GM18867 (cell line): ENCODE measurements at regions not wholly inside any gene's neighbourhood (a gene's known extent, or its start where the extent isn't known, plus 50 kb on each side); places are given as distances from the start of the nearest gene placed in this dataset.
"Not testable (repeated sequence)": the region's sequence is repeated elsewhere in the genome, so short reads cannot be mapped to it uniquely, and the experiment has no call there.

Source experiments
- ATAC-seq: cut with Tn5 transposase; IDR thresholded peaks from one replicate; pipeline ENCODE4 v1.9.1; 2021; ENCODE audit warnings: mild to moderate bottlenecking, moderate library complexity; ENCODE audit not compliant: unreplicated experiment

DNA sequence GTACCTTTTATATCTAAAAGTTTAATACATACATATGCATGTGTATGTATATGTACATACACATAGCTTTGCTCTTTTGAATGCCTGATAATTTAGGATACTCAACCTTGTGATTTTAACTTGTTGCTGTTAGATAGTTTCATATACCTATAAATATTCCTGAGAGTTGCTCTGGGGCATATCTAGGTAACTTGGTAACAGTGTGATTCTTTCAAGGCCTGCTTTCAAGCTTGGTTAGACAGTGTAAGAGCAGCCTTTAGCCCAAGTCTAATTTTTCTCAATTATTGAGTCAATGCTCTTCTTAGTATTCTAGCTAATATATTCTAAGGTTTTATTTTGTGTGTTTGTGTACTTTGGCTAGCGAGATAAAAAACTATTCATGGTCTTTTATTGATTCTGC is 762.1 kb upstream of the MIR17HG start:
- ATAC-seq, result no peak

DNA sequence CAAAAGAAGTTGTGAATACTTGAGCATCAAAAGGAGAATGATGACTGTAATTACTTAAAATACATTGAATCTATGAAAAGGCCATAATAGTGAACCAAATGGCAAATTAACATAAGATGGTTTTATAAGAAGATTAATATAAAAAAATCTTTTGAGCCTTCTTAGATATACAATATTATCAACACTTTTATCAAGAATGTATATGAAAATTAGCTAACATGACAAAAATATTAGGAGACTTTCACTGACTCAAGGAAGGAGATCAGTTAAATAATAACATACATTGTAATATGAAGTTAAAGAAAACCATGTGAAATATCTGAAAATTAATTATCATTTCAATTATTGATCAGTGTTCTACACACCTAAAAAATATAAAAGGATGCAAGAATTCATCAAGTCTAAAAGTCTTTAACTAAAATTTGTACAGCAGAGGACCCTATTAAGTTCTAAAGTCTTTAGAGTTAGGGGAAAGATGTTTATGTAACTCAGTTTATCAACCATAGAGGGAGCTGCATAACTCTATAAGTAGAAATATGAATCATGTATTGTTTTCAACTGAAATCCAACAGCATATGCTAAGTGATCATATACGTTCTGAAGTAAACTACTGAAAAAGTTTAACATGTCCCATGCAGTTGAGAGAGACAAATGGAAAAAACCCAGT is 756.1 kb upstream of the MIR17HG start:
- ATAC-seq, result no peak

DNA sequence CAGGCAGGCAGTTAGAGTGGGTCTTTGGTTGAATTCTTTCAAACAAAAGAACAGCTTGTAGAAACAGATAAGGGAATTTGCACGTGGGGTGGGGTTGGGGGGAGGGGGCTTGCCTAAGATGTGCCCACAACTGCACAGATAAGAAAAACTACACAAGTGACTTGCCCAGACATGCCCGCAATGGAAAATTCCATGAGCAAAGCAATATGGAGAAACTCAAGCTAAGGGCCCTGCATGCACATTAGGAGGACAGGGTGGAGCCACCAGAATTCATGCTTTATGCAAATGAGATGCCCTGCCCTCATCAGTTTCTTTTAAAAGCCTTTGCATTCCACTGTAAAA is 755.6 kb upstream of the MIR17HG start:
- ATAC-seq, result no peak

- no peak for ATAC-seq
Measured at GRCh38 chr13:90592943-90593342, 754.5 kb upstream of the MIR17HG start.

- ATAC-seq, result no peak
Measured at GRCh38 chr13:90594681-90595080, 752.8 kb upstream of the MIR17HG start.

DNA sequence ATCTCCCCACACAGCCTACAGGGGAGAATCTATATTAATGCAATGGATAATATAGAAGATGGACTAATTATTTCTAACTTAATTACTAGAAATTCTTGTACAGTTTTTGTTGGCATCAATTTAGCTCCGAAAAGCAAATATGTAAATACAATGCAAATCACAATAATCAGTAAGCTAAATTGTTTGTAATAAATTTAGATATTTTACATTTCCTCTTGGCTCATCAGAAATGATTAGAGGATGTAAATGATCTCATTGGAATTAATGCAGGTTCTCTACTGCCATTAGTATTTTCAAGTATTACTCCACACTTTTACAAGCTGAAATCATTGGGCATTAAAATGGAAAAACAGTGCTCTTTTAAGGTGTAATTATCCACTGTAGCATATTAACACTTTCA is 741.8 kb upstream of the MIR17HG start:
- ATAC-seq, result no peak

GRCh38 chr13:90606921-90607320 is 740.6 kb upstream of the MIR17HG start:
- ATAC-seq, result not testable (repeated sequence)

GRCh38 chr13:90612391-90612790 is 735.1 kb upstream of the MIR17HG start:
- no peak for ATAC-seq

- no peak for ATAC-seq
Measured at GRCh38 chr13:90613076-90613795, 734.3 kb upstream of the MIR17HG start.

- ATAC-seq, result no peak
Measured at GRCh38 chr13:90615236-90615635, 732.3 kb upstream of the MIR17HG start.

DNA sequence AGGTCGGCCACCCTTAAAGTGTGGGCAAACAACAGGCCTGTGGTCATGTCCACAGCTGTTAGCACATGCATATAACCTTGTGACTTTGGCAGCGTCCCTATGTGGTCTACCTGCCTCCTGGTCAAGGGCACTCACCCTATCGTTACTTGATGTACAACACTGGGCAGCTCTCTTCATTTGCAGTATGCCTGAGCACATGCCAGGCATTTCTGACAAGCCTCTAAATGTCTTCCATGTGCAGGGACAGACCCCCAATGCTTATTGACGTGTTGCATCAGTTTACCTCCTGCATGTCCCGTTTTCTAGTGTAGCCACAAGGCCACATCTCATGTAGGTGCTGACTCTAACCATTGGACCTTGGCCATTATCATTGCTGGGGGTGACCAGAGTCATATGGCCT is 731.7 kb upstream of the MIR17HG start:
- ATAC-seq, result no peak

DNA sequence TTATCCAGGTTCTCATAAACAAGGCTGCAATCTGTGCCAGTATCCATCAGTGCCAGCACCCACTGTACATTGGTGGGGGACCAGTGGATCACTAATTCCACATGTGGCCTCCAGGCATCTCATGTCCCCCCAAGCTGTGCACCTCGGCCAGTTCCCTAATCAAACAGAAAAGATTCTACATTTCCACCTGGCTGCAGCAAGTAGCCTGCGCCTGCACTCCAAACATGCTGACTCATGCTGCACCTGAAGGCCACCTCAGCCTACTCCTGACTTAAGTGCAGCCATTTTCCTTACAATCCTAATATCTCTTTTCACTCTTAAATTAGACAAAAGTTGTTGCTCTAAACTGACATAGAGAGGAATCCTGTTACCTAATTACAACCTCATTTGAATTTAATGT is 729.4 kb upstream of the MIR17HG start:
- no peak for ATAC-seq

GRCh38 chr13:90622541-90622940 is 724.9 kb upstream of the MIR17HG start:
- no peak for ATAC-seq

GRCh38 chr13:90623318-90624011 is 724.0 kb upstream of the MIR17HG start:
- no peak for ATAC-seq

GRCh38 chr13:90627813-90628212 is 719.7 kb upstream of the MIR17HG start:
- no peak for ATAC-seq

DNA sequence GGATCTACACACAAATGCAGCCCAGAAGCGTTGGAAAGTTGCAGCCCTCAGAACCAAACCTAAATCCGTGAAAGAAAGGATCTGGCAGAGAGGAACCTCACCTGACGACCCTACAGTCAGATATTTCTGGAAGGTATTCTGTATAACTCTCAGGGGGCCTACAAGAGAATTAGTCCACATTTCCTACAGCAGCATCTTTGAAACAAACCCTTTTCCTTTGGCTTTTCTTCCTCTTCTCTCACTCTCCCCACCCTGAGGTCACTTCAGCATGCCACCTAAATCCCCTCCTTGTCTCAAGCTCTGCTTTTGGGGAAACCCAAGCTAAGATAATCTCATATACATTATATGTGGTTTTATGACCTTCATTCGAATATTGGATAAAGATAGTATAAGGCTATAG is 719.0 kb upstream of the MIR17HG start:
- ATAC-seq, result no peak

GRCh38 chr13:90630716-90631115 is 716.8 kb upstream of the MIR17HG start:
- ATAC-seq, result no peak

GRCh38 chr13:90632184-90632583 is 715.3 kb upstream of the MIR17HG start:
- ATAC-seq, result no peak

GRCh38 chr13:90633849-90634248 is 713.6 kb upstream of the MIR17HG start:
- no peak for ATAC-seq

- no peak for ATAC-seq
Measured at GRCh38 chr13:90640976-90641375, 706.5 kb upstream of the MIR17HG start.

DNA sequence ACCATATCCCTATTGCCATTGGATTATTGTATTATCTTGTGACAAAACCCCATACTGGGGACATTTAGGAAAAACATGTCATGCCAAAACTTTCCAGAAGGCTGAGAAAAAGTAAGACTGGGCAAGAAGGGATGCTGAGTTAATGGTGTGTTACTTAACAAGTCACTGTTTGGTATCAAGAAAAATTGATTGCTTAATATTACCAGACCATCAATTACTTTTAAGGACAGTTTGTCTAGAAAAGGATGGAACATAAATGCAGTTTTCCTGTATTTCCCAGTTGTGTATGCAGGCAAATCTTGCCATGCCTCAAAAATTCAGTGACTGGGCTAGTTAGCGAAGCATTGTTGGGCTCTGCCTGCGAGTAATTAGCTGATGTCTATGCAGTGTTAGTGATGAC is 705.6 kb upstream of the MIR17HG start:
- ATAC-seq, result no peak

DNA sequence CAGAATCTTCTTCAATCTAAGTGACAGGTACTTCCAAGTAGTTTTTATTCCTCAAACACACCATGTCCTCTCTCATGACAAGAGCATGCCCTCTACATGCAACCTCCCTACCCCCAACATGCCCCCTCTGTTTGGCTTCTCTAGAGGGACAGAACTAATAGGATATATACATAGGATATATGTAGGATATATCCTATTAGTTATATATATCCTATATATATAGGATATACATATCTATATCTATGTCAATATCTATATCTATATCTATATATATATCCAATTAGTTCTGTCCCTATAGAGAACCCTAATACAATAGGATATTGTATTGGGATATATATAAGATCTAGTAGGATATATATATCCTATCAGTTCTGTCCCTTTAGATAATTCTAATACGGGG is 701.9 kb upstream of the MIR17HG start:
- no peak for ATAC-seq
